ENCODE measurements at regions not wholly inside any gene's neighbourhood (a gene's known extent, or its start where the extent isn't known, plus 50 kb on each side); places are given as distances from the start of the nearest gene placed in this dataset.

GRCh38 chr21:27817074-27817473, 850.2 kb upstream of the ADAMTS5 start:
- ATAC-seq (ENCODE audit: low FRiP score in 2 of 2) (no peak), DNase-seq (no peak)
- Histone ChIP-seq H3K9me3 (no peaks in the 10 kb centered on the region), H3K4me1 (peaks cover 0 to 6% (median 0%) of the 10 kb centered on the region in 4 donors), H3K36me3 (no peaks in the 10 kb centered on the region), H3K27me3 (no peaks in the 10 kb centered on the region), H3K27ac (peak overlapping the region in 1 of 4 donors; percentile 24), H3K4me3 (no peak overlapping the region)
- WGBS, 2 donors, result 41 to 86% methylated on average over 1 of the region's 1 CpG
- TF ChIP-seq POLR2AphosphoS5 (IDR thresholded peaks at IDR 0.05) (no peak), CTCF (IDR thresholded peaks at IDR 0.05) (no peak), POLR2A (IDR thresholded peaks at IDR 0.05) (no peak), EP300 (IDR thresholded peaks at IDR 0.05) (no peak)

GRCh38 chr21:27816301-27816700, 849.4 kb upstream of the ADAMTS5 start:
- ATAC-seq (ENCODE audit: low FRiP score in 2 of 2), result no peak
- 83 to 88% methylated on average over 4 of the region's 4 CpGs for WGBS, 2 donors
- Histone ChIP-seq H3K9me3 (no peaks in the 10 kb centered on the region), H3K27me3 (no peaks in the 10 kb centered on the region), H3K4me3 (no peak overlapping the region), H3K36me3 (no peaks in the 10 kb centered on the region), H3K4me1 (peaks cover 0 to 6% (median 0%) of the 10 kb centered on the region in 4 donors), H3K27ac (no peak overlapping the region)
- TF ChIP-seq POLR2AphosphoS5 (IDR thresholded peaks at IDR 0.05), result no peak
- no peak for TF ChIP-seq CTCF (IDR thresholded peaks at IDR 0.05)
- TF ChIP-seq EP300 (IDR thresholded peaks at IDR 0.05), result no peak
- TF ChIP-seq POLR2A (IDR thresholded peaks at IDR 0.05), result no peak
- no peak for DNase-seq

GRCh38 chr21:27814226-27814625, 847.3 kb upstream of the ADAMTS5 start:
- Histone ChIP-seq H3K27ac (no peak overlapping the region), H3K4me1 (peaks cover 0 to 6% (median 0%) of the 10 kb centered on the region in 4 donors), H3K4me3 (no peak overlapping the region), H3K27me3 (no peaks in the 10 kb centered on the region), H3K36me3 (no peaks in the 10 kb centered on the region), H3K9me3 (no peaks in the 10 kb centered on the region)
- DNase-seq (no peak), ATAC-seq (ENCODE audit: low FRiP score in 2 of 2) (no peak)
- 58 to 68% methylated on average over 1 of the region's 1 CpG for WGBS, 2 donors
- no peak for TF ChIP-seq CTCF (IDR thresholded peaks at IDR 0.05)
- TF ChIP-seq POLR2A (IDR thresholded peaks at IDR 0.05), result no peak
- TF ChIP-seq POLR2AphosphoS5 (IDR thresholded peaks at IDR 0.05), result no peak
- no peak for TF ChIP-seq EP300 (IDR thresholded peaks at IDR 0.05)

GRCh38 chr21:27813750-27814149, 846.9 kb upstream of the ADAMTS5 start:
- H3K27ac ChIP-seq, result no peak overlapping the region
- H3K9me3 ChIP-seq, result no peaks in the 10 kb centered on the region
- WGBS, 2 donors, result 72% methylated on average over 8 of the region's 8 CpGs
- H3K27me3 ChIP-seq, result no peaks in the 10 kb centered on the region
- ATAC-seq (ENCODE audit: low FRiP score in 2 of 2), result no peak
- TF ChIP-seq POLR2A (IDR thresholded peaks at IDR 0.05) (no peak), CTCF (IDR thresholded peaks at IDR 0.05) (no peak), EP300 (IDR thresholded peaks at IDR 0.05) (no peak), POLR2AphosphoS5 (IDR thresholded peaks at IDR 0.05) (no peak)
- H3K4me1 ChIP-seq, result peaks cover 0 to 6% (median 0%) of the 10 kb centered on the region in 4 donors
- peak in 1 of 2 donors; percentile 22 for DNase-seq
- no peak overlapping the region for H3K4me3 ChIP-seq
- H3K36me3 ChIP-seq, result no peaks in the 10 kb centered on the region

- H3K9me3 ChIP-seq, result no peaks in the 10 kb centered on the region
- TF ChIP-seq CTCF (IDR thresholded peaks at IDR 0.05) (no peak), POLR2A (IDR thresholded peaks at IDR 0.05) (no peak), POLR2AphosphoS5 (IDR thresholded peaks at IDR 0.05) (no peak), EP300 (IDR thresholded peaks at IDR 0.05) (no peak)
- H3K4me1 ChIP-seq, result peaks cover 0 to 3% (median 0%) of the 10 kb centered on the region in 4 donors
- ATAC-seq (ENCODE audit: low FRiP score in 2 of 2) (no peak), DNase-seq (no peak)
- H3K27me3 ChIP-seq, result no peaks in the 10 kb centered on the region
- no peaks in the 10 kb centered on the region for H3K36me3 ChIP-seq
- H3K27ac ChIP-seq, result no peak overlapping the region
- H3K4me3 ChIP-seq, result no peak overlapping the region
- 89 to 90% methylated on average over 1 of the region's 1 CpG for WGBS, 2 donors
Observed at GRCh38 chr21:27813344-27813743, 846.5 kb upstream of the ADAMTS5 start.
